ENCODE measurements at regions not wholly inside any gene's neighbourhood (a gene's known extent, or its start where the extent isn't known, plus 50 kb on each side); places are given as distances from the start of the nearest gene placed in this dataset.

GRCh38 chrX:38890326-38890725 is 89.1 kb downstream of the MID1IP1 start:
- no peak for TF ChIP-seq ZBTB7A (IDR thresholded peaks at IDR 0.05; ENCODE audit: low read depth)
- TF ChIP-seq MAX (IDR thresholded peaks at IDR 0.05), result no peak
- no peak for TF ChIP-seq REST (IDR thresholded peaks at IDR 0.05; ENCODE audit: low read depth)
- TF ChIP-seq EP300 (IDR thresholded peaks at IDR 0.05; ENCODE audit: borderline replicate concordance), result no peak
- TF ChIP-seq YY1 (IDR thresholded peaks at IDR 0.05; ENCODE audit: low read depth), result no peak
- TF ChIP-seq RAD21 (IDR thresholded peaks at IDR 0.05; ENCODE audit: low read depth), result no peak
- TF ChIP-seq CEBPB (IDR thresholded peaks at IDR 0.05), result no peak

All from Ishikawa (cell line).